Endothelial cell of umbilical vein (primary cell): ENCODE measurements at regions not wholly inside any gene's neighbourhood (a gene's known extent, or its start where the extent isn't known, plus 50 kb on each side); places are given as distances from the start of the nearest gene placed in this dataset. TPM values are rescaled to one million over a fixed set of nuclear protein-coding genes. Genes with fewer than 3 reads are reported as not detected.
A peak's percentile ranks its signal among the peaks of the same experiment; 100 is the strongest.

Source experiments
- BruUV-seq: library from RNA; stranded (reverse); fragments of 400-500 nt; replicated peaks from 2 replicates; lab custom pipeline; 2021; lab: Mats Ljungman, UMichigan
- CTCF ChIA-PET: fragments of 300-600, 350-600 bp; sonication (Branson Sonifier 250); formaldehyde crosslinking; loops from one replicate; lab custom pipeline; 2021; ENCODE audit warnings: antibody characterized with exemption, inconsistent platforms; lab: Charles Lee
- POLR2A ChIA-PET: fragments of 300-600, 350-600 bp; sonication (Branson Sonifier 250); formaldehyde crosslinking; loops from one replicate; lab custom pipeline; 2021; ENCODE audit warnings: antibody characterized with exemption, inconsistent platforms; lab: Charles Lee
- DNase-seq: peaks from one replicate; pipeline ENCODE4 v3.0.0-alpha.2; 2011; ENCODE audit warnings: low read depth, low spot score
- FAIRE-seq: peaks from 2 replicates; lab custom pipeline; 2011; peaks lifted over from hg19 to GRCh38; lab: Jason Lieb, UNC
- H2AFZ ChIP-seq: 2 replicates; pipeline ENCODE4 v1.6.0; 2012; ENCODE audit warnings: low read depth, low read length, control low read depth, inconsistent platforms
- H3K27ac ChIP-seq: 2 replicates; pipeline ENCODE4 v1.5.1; 2011; ENCODE audit warnings: low read depth, mild to moderate bottlenecking, control low read depth, low read length, moderate library complexity; ENCODE audit not compliant: insufficient read depth
- H3K27me3 ChIP-seq, 2 experiments: 2 replicates each; pipeline versions ENCODE4 v1.6.0 to v1.6.1; 2011; ENCODE audit warnings: low read length in 2 of 2, mixed read lengths in 1 of 2; ENCODE audit not compliant: control insufficient read depth in 2 of 2, insufficient read depth in 2 of 2
- H3K36me3 ChIP-seq, 2 experiments: 2 replicates in 1 of 2; 3 replicates in 1 of 2; pipeline ENCODE4 v1.5.1; 2011; ENCODE audit warnings: low read length in 2 of 2, mild to moderate bottlenecking in 1 of 2, moderate library complexity in 1 of 2; ENCODE audit not compliant: control insufficient read depth in 2 of 2, insufficient read depth in 2 of 2; ENCODE audit errors: extremely low read depth in 1 of 2
- H3K4me1 ChIP-seq: 3 replicates; pipeline ENCODE4 v1.5.1; 2011; ENCODE audit warnings: mild to moderate bottlenecking, low read length; ENCODE audit not compliant: control insufficient read depth, insufficient read depth; ENCODE audit errors: extremely low read depth
- H3K4me2 ChIP-seq: 2 replicates; pipeline ENCODE4 v1.6.1; 2011; ENCODE audit warnings: low read length, control low read depth, mixed read lengths; ENCODE audit not compliant: insufficient read depth
- H3K4me3 ChIP-seq, 3 experiments: fragments of 200-600 bp in 1 of 3; sonication (generic), shearing (Covaris generic) in 1 of 3; replicated peaks in 1 of 3; 2 replicates each; pipeline ENCODE4 v1.5.1; 2011 to 2016; ENCODE audit warnings: control low read depth in 3 of 3, low read length in 3 of 3, mild to moderate bottlenecking in 2 of 3, inconsistent platforms in 1 of 3, low read depth in 1 of 3, moderate library complexity in 1 of 3; ENCODE audit not compliant: insufficient read depth in 1 of 3
- H3K79me2 ChIP-seq: 2 replicates; pipeline ENCODE4 v1.6.0; 2012; ENCODE audit warnings: low read length, inconsistent platforms; ENCODE audit not compliant: control insufficient read depth, insufficient read depth
- H3K9ac ChIP-seq: replicated peaks from 2 replicates; pipeline ENCODE3; 2011; ENCODE audit warnings: low read length, control low read depth; ENCODE audit not compliant: insufficient read depth; ENCODE audit errors: extremely low read depth
- H3K9me1 ChIP-seq: replicated peaks from 3 replicates; pipeline ENCODE4 v1.6.0; 2011; ENCODE audit warnings: mild to moderate bottlenecking, low read length; ENCODE audit not compliant: control insufficient read depth, insufficient read depth; ENCODE audit errors: extremely low read depth
- H3K9me3 ChIP-seq: replicated peaks from 2 replicates; pipeline ENCODE4 v1.5.1; 2012; ENCODE audit warnings: low read length, inconsistent platforms; ENCODE audit not compliant: control insufficient read depth, insufficient read depth
- H4K20me1 ChIP-seq: replicated peaks from 2 replicates; pipeline ENCODE3; 2011; ENCODE audit warnings: mild to moderate bottlenecking, low read length; ENCODE audit not compliant: control insufficient read depth, insufficient read depth; ENCODE audit errors: extremely low read depth
- CTCF ChIP-seq, 2 donors: IDR thresholded peaks; 1 replicate in 1 of 2; 2 replicates in 1 of 2; pipeline ENCODE4 v1.5.1; 2011; ENCODE audit warnings: low read length in 2 of 2, mild to moderate bottlenecking in 2 of 2, moderate library complexity in 2 of 2, control low read depth in 1 of 2, inconsistent platforms in 1 of 2, low read depth in 1 of 2; ENCODE audit not compliant: insufficient read depth in 1 of 2; ENCODE audit errors: extremely low read depth in 1 of 2
- MAX ChIP-seq: IDR thresholded peaks from 2 replicates; pipeline ENCODE4 v1.6.1; 2011; ENCODE audit not compliant: insufficient read depth, insufficient read length
- POLR2AphosphoS5 ChIP-seq: IDR thresholded peaks from 2 replicates; pipeline ENCODE4 v1.6.1; 2012; ENCODE audit warnings: low read depth, mild to moderate bottlenecking, control low read depth, low read length, moderate library complexity; ENCODE audit not compliant: insufficient read depth
- dilution Hi-C: fragments of 300-500 bp; cut with MboI; formaldehyde crosslinking; loops from one replicate; pipeline ENCODE4 v1.15.0; 2019; ENCODE audit warnings: low sequenced_read_pairs; ENCODE audit not compliant: extremely low pct_ligation_motif_present
- intact Hi-C: fragments of 100-400 bp; cut with micrococcal nuclease; formaldehyde crosslinking; loops from one replicate; pipeline ENCODE4 v1.10.0; 2022
- small RNA-seq: library from RNA; depleted of rRNA; stranded (forward); fragments of <200 nt; gene quantifications from one replicate; pipeline ENCODE3, GENCODE V24; 2012; ENCODE audit warnings: low replicate concordance, low read depth; ENCODE audit not compliant: insufficient read depth, insufficient read length

GRCh38 chr7:51366930-51367613 is 50.5 kb upstream of the COBL start:
- intact Hi-C loops, result loop anchor here (1.0 to 5.0 kb wide), 2 partner anchors 205 to 1275 kb away; partner anchors contain the start of gene ZPBP

More at GRCh38 chr7:51366930-51367613, 50.5 kb upstream of the COBL start:
- TF ChIP-seq POLR2AphosphoS5 (no peak), CTCF (IDR thresholded peaks at IDR 0.05; ENCODE audit: extremely low read depth in 1 of 2, insufficient read depth in 1 of 2, low read depth in 1 of 2, low read length in 2 of 2) (peak; percentile 35 to 57), MAX (no peak)
- Histone ChIP-seq H3K9me3 (no peaks in the 10 kb centered on the region), H3K36me3 (no peaks in the 10 kb centered on the region), H3K4me3 (no peak overlapping the region), H3K79me2 (no peaks in the 10 kb centered on the region), H4K20me1 (no peaks in the 10 kb centered on the region), H3K4me2 (no peak overlapping the region), H2AFZ (no peak overlapping the region), H3K9me1 (no peaks in the 10 kb centered on the region), H3K9ac (no peak overlapping the region), H3K27ac (no peak overlapping the region), H3K27me3 (no peaks in the 10 kb centered on the region), H3K4me1 (no peaks in the 10 kb centered on the region)
- FAIRE-seq (no peak), DNase-seq (peak; percentile 24)
- CTCF ChIA-PET, result interaction anchor here (0.6 to 5.9 kb wide), 6 partner anchors 16 to 1274 kb away, joined by 3 to 140 read pairs (median 8); partner anchors contain the start of gene ZPBP
- POLR2A ChIA-PET, result no interaction called here
- no TSS peak for BruUV-seq
- dilution Hi-C loops, result no loop called here

Small RNA genes in the stretch of these regions (small RNA-seq; reads per million reads assigned to genes)
- gene RF00322 (not detected), gene RN7SL292P (not detected), gene ROBO2P1 (not detected)
